Uterus (tissue), 3 donors: ENCODE measurements at regions not wholly inside any gene's neighbourhood (a gene's known extent, or its start where the extent isn't known, plus 50 kb on each side); places are given as distances from the start of the nearest gene placed in this dataset.

Experiments
- DNase-seq, 2 donors: peaks; one replicate each; pipeline ENCODE4 v3.0.0-alpha.2; 2019 to 2020
- H3K27ac ChIP-seq, 2 donors: fragments of 200-600 bp; sonication (generic); 1 replicate in 1 of 2; 2 replicates in 1 of 2; pipeline ENCODE4 v1.5.1; 2016 to 2018
- H3K27me3 ChIP-seq, 2 donors: fragments of 200-600 bp; sonication (generic); one replicate each; pipeline ENCODE4 v1.5.1; 2018 to 2019; ENCODE audit warnings: control low read depth in 1 of 2
- H3K36me3 ChIP-seq, 2 donors: fragments of 200-600 bp; sonication (generic); one replicate each; pipeline ENCODE4 v1.5.1; 2019; ENCODE audit warnings: control low read depth in 1 of 2
- H3K4me1 ChIP-seq, 2 donors: fragments of 200-600 bp; sonication (generic); one replicate each; pipeline ENCODE4 v1.5.1; 2018 to 2019; ENCODE audit warnings: control low read depth in 1 of 2
- H3K4me3 ChIP-seq, 2 donors: fragments of 200-600 bp; sonication (generic); 1 replicate in 1 of 2; 2 replicates in 1 of 2; pipeline ENCODE4 v1.5.1; 2018 to 2019; ENCODE audit warnings: mild to moderate bottlenecking in 1 of 2
- H3K9me3 ChIP-seq, 2 donors: fragments of 200-600 bp; sonication (generic); one replicate each; pipeline ENCODE4 v1.5.1; 2019; ENCODE audit warnings: control low read depth in 1 of 2
- CTCF ChIP-seq, 4 experiments: fragments of 200-600 bp in 2 of 4; fragments of 450-650 bp in 2 of 4; sonication (generic) in 2 of 4; IDR thresholded peaks; one replicate each; pipeline ENCODE4 v1.5.1; 2016 to 2019; ENCODE audit warnings: antibody characterized with exemption in 4 of 4, mild to moderate bottlenecking in 2 of 4, moderate library complexity in 1 of 4
- POLR2A ChIP-seq, 2 donors: fragments of 450-650 bp; IDR thresholded peaks; one replicate each; pipeline ENCODE4 v1.6.1; 2016; ENCODE audit warnings: antibody characterized with exemption in 2 of 2, mild to moderate bottlenecking in 1 of 2, moderate library complexity in 1 of 2
- intact Hi-C: fragments of 100-400 bp; cut with DNase I; formaldehyde crosslinking; loops from one replicate; pipeline ENCODE4 v1.15.1; 2023; ENCODE audit warnings: low total_unique reads
- donor health status: DM: yes; HTN: yes; CAD: no.

GRCh38 chr3:63192248-63192647 is 85.9 kb upstream of the SYNPR start:
- Histone ChIP-seq H3K4me3 (no peak overlapping the region), H3K27ac (no peak overlapping the region), H3K9me3 (no peaks in the 10 kb centered on the region), H3K27me3 (no peaks in the 10 kb centered on the region), H3K36me3 (no peaks in the 10 kb centered on the region), H3K4me1 (no peaks in the 10 kb centered on the region)
- intact Hi-C loops = no loop called here
- no peak for DNase-seq
- TF ChIP-seq POLR2A (IDR thresholded peaks at IDR 0.05) = no peak
- no peak for TF ChIP-seq CTCF (IDR thresholded peaks at IDR 0.05)

- Histone ChIP-seq H3K36me3 (no peaks in the 10 kb centered on the region), H3K4me3 (no peak overlapping the region), H3K27me3 (no peaks in the 10 kb centered on the region), H3K4me1 (no peaks in the 10 kb centered on the region), H3K9me3 (no peaks in the 10 kb centered on the region), H3K27ac (no peak overlapping the region)
- DNase-seq = no peak
- intact Hi-C loops = no loop called here
- peak in 1 of 4 experiments; percentile 14 for TF ChIP-seq CTCF (IDR thresholded peaks at IDR 0.05)
- no peak for TF ChIP-seq POLR2A (IDR thresholded peaks at IDR 0.05)
Measured at GRCh38 chr3:63193647-63194046, 84.5 kb upstream of the SYNPR start.

GRCh38 chr3:63199606-63200005 is 78.5 kb upstream of the SYNPR start:
- H3K4me1 ChIP-seq = no peaks in the 10 kb centered on the region
- DNase-seq = no peak
- H3K9me3 ChIP-seq = no peaks in the 10 kb centered on the region
- no peaks in the 10 kb centered on the region for H3K36me3 ChIP-seq
- H3K27ac ChIP-seq = no peak overlapping the region
- no peak overlapping the region for H3K4me3 ChIP-seq
- TF ChIP-seq POLR2A (IDR thresholded peaks at IDR 0.05) = no peak
- TF ChIP-seq CTCF (IDR thresholded peaks at IDR 0.05) = no peak
- intact Hi-C loops = no loop called here
- no peaks in the 10 kb centered on the region for H3K27me3 ChIP-seq

- Histone ChIP-seq H3K27me3 (no peaks in the 10 kb centered on the region), H3K4me3 (no peak overlapping the region), H3K36me3 (no peaks in the 10 kb centered on the region), H3K27ac (no peak overlapping the region), H3K9me3 (no peaks in the 10 kb centered on the region), H3K4me1 (no peaks in the 10 kb centered on the region)
- no peak for DNase-seq
- no peak for TF ChIP-seq POLR2A (IDR thresholded peaks at IDR 0.05)
- no peak for TF ChIP-seq CTCF (IDR thresholded peaks at IDR 0.05)
- intact Hi-C loops = no loop called here
Measured at GRCh38 chr3:63202529-63202928, 75.6 kb upstream of the SYNPR start.

- DNase-seq = no peak
- intact Hi-C loops = no loop called here
- H3K4me1 ChIP-seq = no peaks in the 10 kb centered on the region
- no peaks in the 10 kb centered on the region for H3K27me3 ChIP-seq
- no peak for TF ChIP-seq CTCF (IDR thresholded peaks at IDR 0.05)
- H3K4me3 ChIP-seq = no peak overlapping the region
- no peaks in the 10 kb centered on the region for H3K36me3 ChIP-seq
- H3K9me3 ChIP-seq = no peaks in the 10 kb centered on the region
- no peak overlapping the region for H3K27ac ChIP-seq
Measured at GRCh38 chr3:63207066-63207590, 71.0 kb upstream of the SYNPR start.
